ENCODE measurements at regions not wholly inside any gene's neighbourhood (a gene's known extent, or its start where the extent isn't known, plus 50 kb on each side); places are given as distances from the start of the nearest gene placed in this dataset.

DNA sequence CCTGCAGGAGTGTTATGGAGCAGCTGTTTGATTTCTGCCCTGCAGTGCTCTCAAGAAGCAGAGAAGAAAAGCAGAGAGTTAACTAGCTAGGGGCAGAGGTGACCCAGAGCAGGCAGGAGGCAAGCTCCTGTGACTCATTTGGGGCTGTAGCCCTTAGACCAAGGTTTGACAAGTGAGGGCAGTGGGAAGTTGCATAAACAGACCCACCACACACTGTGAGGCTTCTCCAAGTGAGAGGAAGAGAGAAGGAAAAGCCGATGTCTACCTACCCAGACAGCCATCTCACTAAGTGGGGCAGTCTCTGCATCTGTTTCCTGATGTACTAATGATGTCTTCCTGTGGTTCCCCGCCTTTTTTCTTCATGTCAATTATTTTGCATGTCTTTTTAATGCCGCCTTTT is 159.9 kb upstream of the NR5A2 start:
- POLR2A ChIA-PET, result no interaction called here
- no CpG with 5 or more reads among the region's 3 CpGs for WGBS (ENCODE audit: insufficient coverage)
- peaks cover 0 to 11% of the 10 kb centered on the region in 2 donors for H3K27me3 Mint-ChIP-seq
- no peaks in the 10 kb centered on the region for H3K9me3 Mint-ChIP-seq
- Histone ChIP-seq H3K4me3 (ENCODE audit: control insufficient read depth in 1 of 2, extremely low read depth in 1 of 2, low read length in 1 of 2) (no peak overlapping the region), H3K27me3 (replicated peaks in 1 of 2; ENCODE audit: control insufficient read depth in 2 of 2, extremely low read depth in 1 of 2, insufficient read depth in 2 of 2, low read length in 1 of 2) (peaks cover 0 to 12% of the 10 kb centered on the region in 2 experiments), H3K9me3 (no peaks in the 10 kb centered on the region), H3K4me1 (ENCODE audit: control insufficient read depth in 1 of 2, extremely low read depth in 1 of 2, insufficient read depth in 2 of 2, low read length in 2 of 2) (no peaks in the 10 kb centered on the region), H3K36me3 (ENCODE audit: control insufficient read depth in 2 of 2, extremely low read depth in 1 of 2, insufficient read depth in 1 of 2, low read length in 1 of 2) (no peaks in the 10 kb centered on the region), H3K27ac (ENCODE audit: low read length) (no peak overlapping the region)
- H3K4me1 Mint-ChIP-seq, result peaks cover 0 to 3% (median 0%) of the 10 kb centered on the region in 3 donors
- ATAC-seq (replicated peaks in 1 of 4), result no peak
- CTCF ChIA-PET, result no interaction called here
- no peak overlapping the region for H3K27ac Mint-ChIP-seq
- DNase-seq, result no peak
- no peaks in the 10 kb centered on the region for H3K36me3 Mint-ChIP-seq
- no peak overlapping the region for H3K4me3 Mint-ChIP-seq

GRCh38 chr1:199868777-199869176 is 158.7 kb upstream of the NR5A2 start:
- H3K27me3 ChIP-seq (replicated peaks in 1 of 2; ENCODE audit: control insufficient read depth in 2 of 2, extremely low read depth in 1 of 2, insufficient read depth in 2 of 2, low read length in 1 of 2), result peaks cover 0 to 19% of the 10 kb centered on the region in 2 experiments
- POLR2A ChIA-PET, result no interaction called here
- H3K36me3 ChIP-seq (ENCODE audit: control insufficient read depth in 2 of 2, extremely low read depth in 1 of 2, insufficient read depth in 1 of 2, low read length in 1 of 2), result no peaks in the 10 kb centered on the region
- Mint-ChIP-seq H3K4me3 (no peak overlapping the region), H3K36me3 (no peaks in the 10 kb centered on the region), H3K9me3 (no peaks in the 10 kb centered on the region), H3K4me1 (peaks cover 0 to 3% (median 0%) of the 10 kb centered on the region in 3 donors), H3K27me3 (peaks cover 0 to 11% of the 10 kb centered on the region in 2 donors), H3K27ac (no peak overlapping the region)
- H3K9me3 ChIP-seq, result no peaks in the 10 kb centered on the region
- WGBS (ENCODE audit: insufficient coverage), result 67% methylated on average over 3 of the region's 3 CpGs
- no peak overlapping the region for H3K4me3 ChIP-seq (ENCODE audit: control insufficient read depth in 1 of 2, extremely low read depth in 1 of 2, low read length in 1 of 2)
- DNase-seq, result no peak
- H3K27ac ChIP-seq (ENCODE audit: low read length), result no peak overlapping the region
- CTCF ChIA-PET, result no interaction called here
- ATAC-seq (replicated peaks in 1 of 4), result no peak
- no peaks in the 10 kb centered on the region for H3K4me1 ChIP-seq (ENCODE audit: control insufficient read depth in 1 of 2, extremely low read depth in 1 of 2, insufficient read depth in 2 of 2, low read length in 2 of 2)

DNA sequence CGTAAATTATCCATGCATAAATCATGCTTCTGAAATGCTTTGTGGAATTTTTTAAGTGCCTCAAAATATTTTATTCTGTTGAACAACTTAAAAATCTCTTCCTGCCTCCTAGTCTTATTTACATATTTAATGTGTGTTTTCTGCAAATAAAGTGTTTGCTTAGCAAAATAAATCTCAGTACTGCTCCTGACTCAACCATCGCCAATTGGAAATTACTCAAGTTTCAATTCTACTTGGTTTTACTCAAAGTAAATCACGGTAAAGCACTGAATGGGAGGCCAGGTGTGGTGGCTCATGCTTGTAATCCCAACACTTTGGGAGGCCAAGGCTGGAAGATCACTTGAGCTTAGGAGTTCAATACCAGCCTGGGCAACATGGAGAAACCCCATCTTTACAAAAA is 152.2 kb upstream of the NR5A2 start:
- no peaks in the 10 kb centered on the region for H3K4me1 ChIP-seq (ENCODE audit: control insufficient read depth in 1 of 2, extremely low read depth in 1 of 2, insufficient read depth in 2 of 2, low read length in 2 of 2)
- ATAC-seq (replicated peaks in 1 of 4), result no peak
- CTCF ChIA-PET, result no interaction called here

DNA sequence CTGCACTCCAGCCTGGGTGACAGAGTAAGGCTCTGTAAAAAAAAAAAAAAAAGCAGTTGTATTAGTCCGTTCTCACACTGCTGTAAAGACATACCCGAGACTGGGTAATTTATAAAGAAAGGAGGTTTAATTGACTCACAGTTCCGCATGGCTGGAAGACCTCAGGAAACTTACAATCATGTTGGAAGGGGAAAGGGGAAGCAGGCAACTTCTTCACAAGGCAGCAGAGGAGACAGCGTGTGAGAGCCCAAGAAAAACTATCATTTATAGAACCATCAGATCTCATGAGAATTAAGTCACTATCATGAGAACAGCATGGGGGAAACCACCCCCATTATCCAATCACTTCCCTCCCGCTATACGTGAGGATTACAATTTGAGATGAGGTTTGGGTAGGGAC is 151.7 kb upstream of the NR5A2 start:
- Mint-ChIP-seq H3K9me3 (peaks cover 0 to 4% (median 0%) of the 10 kb centered on the region in 3 donors), H3K4me1 (peaks cover 0 to 3% (median 0%) of the 10 kb centered on the region in 3 donors), H3K4me3 (no peak overlapping the region), H3K27me3 (peaks cover 4 to 7% of the 10 kb centered on the region in 2 donors), H3K36me3 (no peaks in the 10 kb centered on the region), H3K27ac (no peak overlapping the region)
- ChIA-PET POLR2A (no interaction called here), CTCF (no interaction called here)
- ATAC-seq (replicated peaks in 1 of 4), result no peak
- H3K9me3 ChIP-seq, result no peaks in the 10 kb centered on the region
- no peaks in the 10 kb centered on the region for H3K36me3 ChIP-seq (ENCODE audit: control insufficient read depth in 2 of 2, extremely low read depth in 1 of 2, insufficient read depth in 1 of 2, low read length in 1 of 2)
- peaks cover 0 to 7% of the 10 kb centered on the region in 2 experiments for H3K27me3 ChIP-seq (replicated peaks in 1 of 2; ENCODE audit: control insufficient read depth in 2 of 2, extremely low read depth in 1 of 2, insufficient read depth in 2 of 2, low read length in 1 of 2)
- no peak overlapping the region for H3K27ac ChIP-seq (ENCODE audit: low read length)
- H3K4me1 ChIP-seq (ENCODE audit: control insufficient read depth in 1 of 2, extremely low read depth in 1 of 2, insufficient read depth in 2 of 2, low read length in 2 of 2), result no peaks in the 10 kb centered on the region
- 100% methylated on average over 1 of the region's 6 CpGs for WGBS (ENCODE audit: insufficient coverage)
- H3K4me3 ChIP-seq (ENCODE audit: control insufficient read depth in 1 of 2, extremely low read depth in 1 of 2, low read length in 1 of 2), result no peak overlapping the region
- DNase-seq, result no peak

More for the DNA sequence above, 152.2 kb upstream of the NR5A2 start:
- no peak overlapping the region for H3K4me3 Mint-ChIP-seq
- Histone ChIP-seq H3K9me3 (no peaks in the 10 kb centered on the region), H3K27me3 (replicated peaks in 1 of 2; ENCODE audit: control insufficient read depth in 2 of 2, extremely low read depth in 1 of 2, insufficient read depth in 2 of 2, low read length in 1 of 2) (peaks cover 0 to 7% of the 10 kb centered on the region in 2 experiments), H3K27ac (ENCODE audit: low read length) (no peak overlapping the region), H3K4me3 (ENCODE audit: control insufficient read depth in 1 of 2, extremely low read depth in 1 of 2, low read length in 1 of 2) (no peak overlapping the region), H3K36me3 (ENCODE audit: control insufficient read depth in 2 of 2, extremely low read depth in 1 of 2, insufficient read depth in 1 of 2, low read length in 1 of 2) (no peaks in the 10 kb centered on the region)
- no peak overlapping the region for H3K27ac Mint-ChIP-seq
- peaks cover 0 to 3% (median 0%) of the 10 kb centered on the region in 3 donors for H3K9me3 Mint-ChIP-seq
- H3K4me1 Mint-ChIP-seq, result peaks cover 0 to 3% (median 0%) of the 10 kb centered on the region in 3 donors
- H3K27me3 Mint-ChIP-seq, result peaks cover 4 to 7% of the 10 kb centered on the region in 2 donors
- POLR2A ChIA-PET, result no interaction called here
- no CpG with 5 or more reads among the region's 3 CpGs for WGBS (ENCODE audit: insufficient coverage)
- H3K36me3 Mint-ChIP-seq, result no peaks in the 10 kb centered on the region
- DNase-seq, result no peak

DNA sequence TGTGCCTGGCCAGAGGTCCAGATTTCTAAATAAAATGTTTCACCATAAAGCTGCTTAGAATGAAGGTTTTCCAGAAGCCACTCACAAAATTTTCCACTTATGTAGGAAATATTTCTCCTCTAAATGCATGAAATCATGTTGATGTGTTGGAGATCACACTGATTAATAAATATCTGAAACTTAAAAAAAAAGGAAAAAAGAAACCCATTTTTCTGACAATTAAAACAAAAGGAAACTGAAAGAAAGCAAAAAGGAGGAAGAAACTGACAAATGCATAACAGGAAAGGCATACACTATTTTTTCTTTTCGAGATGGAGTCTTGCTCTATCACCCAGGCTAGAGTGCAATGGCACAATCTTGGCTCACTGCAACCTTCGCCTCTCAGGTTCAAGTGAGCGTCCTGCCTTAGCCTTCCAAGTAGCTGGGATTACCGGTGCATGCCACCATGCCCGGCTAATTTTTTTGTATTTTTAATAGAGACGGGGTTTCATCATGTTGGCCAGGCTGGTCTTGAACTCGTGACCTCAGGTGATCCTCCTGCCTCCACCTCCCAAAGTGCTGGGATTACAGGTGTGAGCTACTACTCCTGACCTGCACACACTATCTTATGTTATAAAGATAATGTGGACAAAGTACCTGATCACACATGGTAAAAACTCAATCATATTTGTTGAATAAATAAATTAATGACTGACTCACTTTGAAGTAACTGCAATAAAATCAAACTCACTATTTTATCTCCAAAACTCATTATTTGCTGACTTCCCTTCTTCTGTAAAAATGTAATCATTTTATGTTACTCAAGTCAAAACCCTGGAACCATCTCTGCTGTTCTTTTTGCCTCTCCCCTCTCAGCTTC is 149.8 kb upstream of the NR5A2 start:
- H3K36me3 Mint-ChIP-seq, result no peaks in the 10 kb centered on the region
- no peak overlapping the region for H3K27ac Mint-ChIP-seq
- H3K4me1 Mint-ChIP-seq, result peaks cover 0 to 3% (median 0%) of the 10 kb centered on the region in 3 donors
- WGBS (ENCODE audit: insufficient coverage), result 71% methylated on average over 5 of the region's 7 CpGs
- H3K4me3 Mint-ChIP-seq, result no peak overlapping the region
- ChIA-PET CTCF (interaction anchor here in 1 of 2 donors (0.6 kb wide), 1 partner anchor 86 kb away, joined by 3 read pairs; no protein-coding TSS in a partner anchor), POLR2A (no interaction called here)
- H3K9me3 Mint-ChIP-seq, result peaks cover 0 to 4% (median 0%) of the 10 kb centered on the region in 3 donors
- H3K36me3 ChIP-seq (ENCODE audit: control insufficient read depth in 2 of 2, extremely low read depth in 1 of 2, insufficient read depth in 1 of 2, low read length in 1 of 2), result no peaks in the 10 kb centered on the region
- no peaks in the 10 kb centered on the region for H3K9me3 ChIP-seq
- no peak overlapping the region for H3K27ac ChIP-seq (ENCODE audit: low read length)
- no peak for DNase-seq
- peaks cover 4% of the 10 kb centered on the region in 2 donors for H3K27me3 Mint-ChIP-seq
- H3K4me1 ChIP-seq (ENCODE audit: control insufficient read depth in 1 of 2, extremely low read depth in 1 of 2, insufficient read depth in 2 of 2, low read length in 2 of 2), result no peaks in the 10 kb centered on the region
- H3K27me3 ChIP-seq (replicated peaks in 1 of 2; ENCODE audit: control insufficient read depth in 2 of 2, extremely low read depth in 1 of 2, insufficient read depth in 2 of 2, low read length in 1 of 2), result peaks cover 0 to 6% of the 10 kb centered on the region in 2 experiments
- no peak overlapping the region for H3K4me3 ChIP-seq (ENCODE audit: control insufficient read depth in 1 of 2, extremely low read depth in 1 of 2, low read length in 1 of 2)
- no peak for ATAC-seq (replicated peaks in 1 of 4)

DNA sequence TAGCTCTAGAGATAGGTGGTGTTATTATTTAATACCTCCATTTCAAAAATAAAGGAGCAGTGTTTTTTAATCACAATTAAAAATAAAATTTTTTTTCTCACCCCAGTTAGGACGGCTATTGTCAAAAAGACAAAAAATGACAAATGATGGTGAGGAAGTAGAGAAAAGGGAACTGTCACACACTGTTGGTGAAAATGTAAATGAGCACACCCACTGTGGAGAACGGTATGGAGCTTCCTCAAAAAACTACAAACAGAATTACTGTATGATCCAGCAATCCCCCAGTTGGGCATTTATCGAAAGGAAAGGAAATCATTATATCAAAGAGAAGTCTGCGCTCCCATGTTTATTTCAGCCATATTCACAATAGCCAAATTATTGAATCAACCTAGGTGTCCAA is 148.7 kb upstream of the NR5A2 start:
- H3K9me3 Mint-ChIP-seq, result peaks cover 0 to 4% (median 0%) of the 10 kb centered on the region in 3 donors
- Histone ChIP-seq H3K4me3 (ENCODE audit: control insufficient read depth in 1 of 2, extremely low read depth in 1 of 2, low read length in 1 of 2) (no peak overlapping the region), H3K4me1 (ENCODE audit: control insufficient read depth in 1 of 2, extremely low read depth in 1 of 2, insufficient read depth in 2 of 2, low read length in 2 of 2) (no peaks in the 10 kb centered on the region), H3K9me3 (no peaks in the 10 kb centered on the region), H3K36me3 (ENCODE audit: control insufficient read depth in 2 of 2, extremely low read depth in 1 of 2, insufficient read depth in 1 of 2, low read length in 1 of 2) (no peaks in the 10 kb centered on the region), H3K27me3 (replicated peaks in 1 of 2; ENCODE audit: control insufficient read depth in 2 of 2, extremely low read depth in 1 of 2, insufficient read depth in 2 of 2, low read length in 1 of 2) (no peaks in the 10 kb centered on the region), H3K27ac (ENCODE audit: low read length) (no peak overlapping the region)
- no peaks in the 10 kb centered on the region for H3K36me3 Mint-ChIP-seq
- no CpG with 5 or more reads among the region's 4 CpGs for WGBS (ENCODE audit: insufficient coverage)
- ChIA-PET POLR2A (interaction anchor here in 1 of 2 donors (0.6 kb wide), 1 partner anchor 13 kb away, joined by 3 read pairs; no protein-coding TSS in a partner anchor), CTCF (no interaction called here)
- H3K4me1 Mint-ChIP-seq, result peaks cover 0 to 3% (median 0%) of the 10 kb centered on the region in 3 donors
- no peak overlapping the region for H3K27ac Mint-ChIP-seq
- DNase-seq (no peak), ATAC-seq (replicated peaks in 1 of 4) (no peak)
- H3K27me3 Mint-ChIP-seq, result peaks cover 4% of the 10 kb centered on the region in 2 donors
- H3K4me3 Mint-ChIP-seq, result no peak overlapping the region
